HG02981 (cell line): ENCODE measurements at regions not wholly inside any gene's neighbourhood (a gene's known extent, or its start where the extent isn't known, plus 50 kb on each side); places are given as distances from the start of the nearest gene placed in this dataset.

Experiments
- ATAC-seq: cut with Tn5 transposase; IDR thresholded peaks from one replicate; pipeline ENCODE4 v1.9.1; 2021; ENCODE audit warnings: mild to moderate bottlenecking, moderate library complexity; ENCODE audit not compliant: unreplicated experiment

DNA sequence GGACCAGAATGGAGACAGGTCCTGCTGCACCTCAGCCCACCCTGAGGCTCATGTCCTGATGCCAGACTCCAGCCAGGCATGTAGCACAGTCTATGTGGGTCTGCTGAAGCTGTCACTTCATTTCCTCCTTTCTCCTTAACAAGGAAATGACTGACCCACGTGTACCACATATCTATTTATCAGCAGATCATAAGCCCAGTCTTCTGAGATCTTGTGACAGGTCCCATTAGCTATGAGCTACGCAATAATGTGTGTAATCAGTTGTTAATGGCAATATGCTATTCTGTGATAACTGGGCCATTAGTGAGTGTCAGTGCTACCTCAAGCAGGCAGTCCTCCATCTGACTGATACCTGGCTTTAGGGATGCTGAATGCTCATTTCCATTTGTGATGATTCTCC, 615.3 kb downstream of the BCL11A start:
- no peak for ATAC-seq

- no peak for ATAC-seq
Observed at GRCh38 chr2:59936048-59936447, 617.4 kb downstream of the BCL11A start.

- ATAC-seq: no peak
Observed at GRCh38 chr2:59935005-59935404, 618.4 kb downstream of the BCL11A start.

DNA sequence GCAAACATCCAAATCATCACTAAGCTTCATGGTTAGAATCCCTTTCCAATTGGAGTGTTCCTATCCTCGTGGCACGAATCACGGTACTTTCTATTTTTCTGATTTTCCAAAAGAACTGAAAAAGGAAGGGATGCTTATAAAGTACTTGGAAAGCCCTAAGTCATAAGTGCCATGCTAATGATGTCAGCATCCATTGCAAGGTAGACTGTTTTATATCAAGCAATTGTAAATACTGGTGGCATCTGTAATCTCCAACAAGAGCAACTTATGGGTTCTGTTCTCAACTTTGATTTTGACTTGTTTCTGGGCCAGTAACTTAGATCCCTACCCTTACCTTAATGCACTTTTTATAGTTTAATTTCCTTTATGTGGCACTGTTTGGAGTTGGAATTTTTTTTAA, 619.5 kb downstream of the BCL11A start:
- no peak for ATAC-seq

DNA sequence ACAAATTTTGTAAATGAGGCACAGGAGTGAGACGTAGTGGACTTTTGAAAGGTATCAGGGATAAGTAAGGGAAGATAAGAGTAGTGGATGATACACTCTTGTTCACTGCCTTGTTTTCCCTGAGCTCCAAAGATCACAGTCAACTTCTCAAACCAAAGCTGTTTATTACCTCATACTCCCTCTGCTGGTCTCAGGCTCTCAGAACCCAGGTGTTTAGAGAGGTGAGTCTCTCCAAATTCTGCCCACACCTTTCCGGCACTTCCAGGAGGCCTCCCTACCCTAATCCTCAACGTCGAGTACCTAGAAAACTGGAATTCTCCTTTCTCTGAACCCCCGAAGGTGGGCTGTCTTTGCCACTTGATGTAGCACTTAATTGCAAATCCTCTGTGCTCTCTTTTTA, 621.1 kb downstream of the BCL11A start:
- ATAC-seq: no peak

DNA sequence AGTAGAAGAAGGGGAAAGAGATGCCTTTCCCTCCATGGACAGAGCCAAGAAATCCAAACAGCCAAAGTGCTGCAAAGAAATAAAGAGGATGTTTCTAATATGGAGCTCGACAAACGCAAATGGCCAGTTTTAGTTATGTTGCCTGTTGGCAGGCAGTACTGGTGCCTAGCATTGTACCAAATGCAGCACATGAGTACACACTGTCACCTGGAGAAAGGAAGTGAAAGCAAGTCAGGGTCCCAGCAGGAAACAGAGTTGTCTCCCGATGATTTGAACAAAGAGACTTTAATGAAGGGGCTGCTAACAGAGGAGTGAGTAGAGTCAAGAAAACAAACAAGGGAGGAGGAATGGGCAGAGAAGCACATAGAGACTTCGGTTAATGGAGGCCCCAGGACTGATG, 623.0 kb downstream of the BCL11A start:
- ATAC-seq: no peak

DNA sequence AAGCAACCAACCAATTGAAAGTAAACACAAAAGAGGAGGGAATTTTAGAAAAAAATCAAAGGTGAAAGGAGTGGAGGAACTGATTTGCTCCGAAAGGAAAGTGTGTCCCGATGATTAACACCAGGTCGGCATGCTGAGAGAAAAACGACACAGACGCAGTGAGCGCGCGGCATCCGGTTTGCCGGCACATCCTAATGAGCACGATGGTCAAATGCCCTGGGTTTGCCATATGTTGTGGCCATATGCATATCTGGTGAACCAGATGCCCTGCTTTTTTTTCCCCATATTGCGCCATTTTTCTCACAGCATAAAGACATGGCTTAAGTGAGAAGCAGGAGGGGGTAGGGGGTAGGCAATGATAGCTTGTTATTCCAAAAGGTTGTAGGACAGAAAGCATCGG, 626.7 kb downstream of the BCL11A start:
- ATAC-seq: no peak

- ATAC-seq: no peak
Observed at GRCh38 chr2:59925321-59925720, 628.1 kb downstream of the BCL11A start.

DNA sequence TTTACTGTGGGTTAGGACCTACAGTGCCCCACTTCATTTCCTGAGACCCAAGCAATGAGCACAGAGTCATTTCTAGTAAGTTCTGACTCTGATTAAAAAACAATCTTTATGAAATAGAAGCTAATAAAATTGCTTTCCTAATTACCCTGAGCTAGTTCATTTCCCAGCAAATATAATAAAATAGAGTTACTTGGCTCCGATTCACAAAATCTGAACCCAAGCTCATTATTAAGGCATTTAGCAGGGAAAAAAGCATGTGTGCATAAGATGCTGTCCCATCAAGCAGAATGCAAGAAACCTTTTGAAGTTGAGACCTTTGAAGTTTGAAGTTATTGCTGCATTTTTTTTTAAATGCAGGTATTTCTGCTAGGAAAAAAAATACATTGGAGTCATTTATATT, 629.1 kb downstream of the BCL11A start:
- ATAC-seq: no peak

GRCh38 chr2:59922450-59922849, 631.0 kb downstream of the BCL11A start:
- no peak for ATAC-seq

GRCh38 chr2:59921743-59922142, 631.7 kb downstream of the BCL11A start:
- no peak for ATAC-seq

GRCh38 chr2:59920961-59921360, 632.5 kb downstream of the BCL11A start:
- no peak for ATAC-seq

GRCh38 chr2:59920307-59920706, 633.1 kb downstream of the BCL11A start:
- no peak for ATAC-seq

GRCh38 chr2:59919579-59919978, 633.9 kb downstream of the BCL11A start:
- no peak for ATAC-seq

- ATAC-seq: no peak
Observed at GRCh38 chr2:59912042-59912441, 641.4 kb downstream of the BCL11A start.

DNA sequence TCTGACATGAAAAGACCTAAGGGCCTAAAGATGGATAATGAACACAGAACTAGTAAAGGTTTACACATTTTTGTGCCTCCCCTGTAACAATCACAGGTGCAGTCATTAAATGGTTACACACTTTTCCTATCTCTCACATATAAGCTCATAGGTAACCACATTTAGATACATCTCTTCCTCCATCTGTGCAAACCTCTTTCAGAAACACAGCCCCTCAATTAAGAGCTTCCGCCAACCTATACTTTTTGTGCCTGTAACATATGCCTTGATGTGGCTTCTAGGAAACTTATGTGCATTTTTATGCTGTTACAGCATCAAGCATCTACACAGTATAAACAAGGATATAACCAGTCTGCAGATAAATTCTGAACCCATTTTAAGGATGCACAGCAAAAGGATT, 643.3 kb downstream of the BCL11A start:
- no peak for ATAC-seq

DNA sequence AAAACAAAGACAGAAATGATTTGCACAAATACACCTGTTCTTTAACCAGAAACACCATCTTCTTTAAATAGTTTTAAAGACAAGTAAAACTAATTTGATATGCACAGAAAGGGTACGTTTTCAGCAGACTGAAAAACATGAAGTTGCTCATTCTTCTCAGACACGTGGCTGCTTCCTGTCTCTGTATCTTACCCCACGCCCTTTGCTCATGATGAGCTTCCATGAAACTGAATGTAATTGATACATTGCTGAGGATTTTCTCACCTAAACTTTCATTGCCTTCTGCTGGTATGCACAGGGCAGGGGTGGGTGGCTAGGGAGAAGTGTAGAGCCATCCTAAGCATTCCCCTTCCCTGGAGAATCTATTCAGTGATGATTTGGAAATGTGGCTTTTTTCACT, 644.3 kb downstream of the BCL11A start:
- ATAC-seq: no peak

- ATAC-seq: no peak
Observed at GRCh38 chr2:59905731-59906130, 647.7 kb downstream of the BCL11A start.

DNA sequence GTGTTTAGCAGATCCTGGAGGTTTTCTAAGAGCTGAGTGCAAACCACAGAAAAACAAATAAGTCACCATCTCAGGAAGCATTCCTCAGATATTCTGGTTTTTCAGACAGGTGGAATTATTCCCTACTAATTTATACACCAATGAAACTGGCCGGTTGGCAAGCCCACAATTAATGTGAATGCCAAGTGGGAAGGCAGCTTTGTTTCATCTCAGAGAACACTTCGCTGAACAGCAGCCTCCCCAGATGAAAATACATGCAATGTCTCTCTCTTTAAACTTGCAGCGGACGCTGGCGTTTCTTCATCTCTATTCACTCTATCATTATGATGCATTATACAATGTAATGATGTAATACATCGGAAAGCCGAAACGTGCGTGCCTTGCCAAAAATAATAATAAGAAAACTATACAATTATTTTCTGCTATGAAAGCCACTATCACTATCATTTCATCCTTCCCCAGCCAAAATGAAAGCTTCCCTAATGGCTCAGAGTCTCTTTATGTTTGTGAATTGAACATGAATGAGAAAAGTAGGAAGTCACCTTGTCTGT, 649.4 kb downstream of the BCL11A start:
- no peak for ATAC-seq

DNA sequence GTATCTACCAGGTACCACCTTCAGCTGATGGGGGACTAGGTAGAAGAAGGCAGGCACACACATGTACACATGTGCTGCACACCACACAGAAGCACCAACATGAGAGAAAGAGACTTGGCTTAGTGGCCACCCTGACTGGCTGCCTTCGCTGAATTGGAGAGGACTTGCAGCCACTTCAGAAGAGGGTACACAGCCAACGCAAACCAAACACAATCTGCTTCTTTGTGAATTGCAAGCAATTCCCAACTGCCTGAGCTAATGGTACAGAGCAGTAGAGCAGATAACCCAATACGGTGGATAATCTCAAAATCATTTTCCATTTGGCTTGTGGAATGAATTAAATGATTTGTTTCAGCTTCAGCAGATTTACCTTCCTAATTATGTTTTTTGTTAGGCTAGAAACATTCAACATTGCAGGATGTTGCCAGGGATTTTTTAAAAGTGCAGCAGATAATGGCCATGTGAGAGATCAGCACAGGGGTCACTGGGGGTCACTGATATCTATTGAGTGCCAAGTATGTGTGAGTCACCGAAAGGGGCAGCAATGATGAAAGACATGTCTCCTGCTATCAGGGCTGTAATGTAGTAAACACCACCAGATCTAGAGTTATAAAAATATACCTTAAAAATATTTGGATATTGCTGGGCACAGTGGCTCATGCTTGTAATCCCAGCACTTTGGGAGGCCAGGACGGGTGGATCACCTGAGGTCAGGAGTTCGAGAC, 652.6 kb downstream of the BCL11A start:
- no peak for ATAC-seq

GRCh38 chr2:59899692-59900091, 653.8 kb downstream of the BCL11A start:
- ATAC-seq: no peak

- no peak for ATAC-seq
Observed at GRCh38 chr2:59896499-59897245, 656.8 kb downstream of the BCL11A start.
